ENCODE measurements at regions not wholly inside any gene's neighbourhood (a gene's known extent, or its start where the extent isn't known, plus 50 kb on each side); places are given as distances from the start of the nearest gene placed in this dataset.

- TF ChIP-seq, protein P1, sequence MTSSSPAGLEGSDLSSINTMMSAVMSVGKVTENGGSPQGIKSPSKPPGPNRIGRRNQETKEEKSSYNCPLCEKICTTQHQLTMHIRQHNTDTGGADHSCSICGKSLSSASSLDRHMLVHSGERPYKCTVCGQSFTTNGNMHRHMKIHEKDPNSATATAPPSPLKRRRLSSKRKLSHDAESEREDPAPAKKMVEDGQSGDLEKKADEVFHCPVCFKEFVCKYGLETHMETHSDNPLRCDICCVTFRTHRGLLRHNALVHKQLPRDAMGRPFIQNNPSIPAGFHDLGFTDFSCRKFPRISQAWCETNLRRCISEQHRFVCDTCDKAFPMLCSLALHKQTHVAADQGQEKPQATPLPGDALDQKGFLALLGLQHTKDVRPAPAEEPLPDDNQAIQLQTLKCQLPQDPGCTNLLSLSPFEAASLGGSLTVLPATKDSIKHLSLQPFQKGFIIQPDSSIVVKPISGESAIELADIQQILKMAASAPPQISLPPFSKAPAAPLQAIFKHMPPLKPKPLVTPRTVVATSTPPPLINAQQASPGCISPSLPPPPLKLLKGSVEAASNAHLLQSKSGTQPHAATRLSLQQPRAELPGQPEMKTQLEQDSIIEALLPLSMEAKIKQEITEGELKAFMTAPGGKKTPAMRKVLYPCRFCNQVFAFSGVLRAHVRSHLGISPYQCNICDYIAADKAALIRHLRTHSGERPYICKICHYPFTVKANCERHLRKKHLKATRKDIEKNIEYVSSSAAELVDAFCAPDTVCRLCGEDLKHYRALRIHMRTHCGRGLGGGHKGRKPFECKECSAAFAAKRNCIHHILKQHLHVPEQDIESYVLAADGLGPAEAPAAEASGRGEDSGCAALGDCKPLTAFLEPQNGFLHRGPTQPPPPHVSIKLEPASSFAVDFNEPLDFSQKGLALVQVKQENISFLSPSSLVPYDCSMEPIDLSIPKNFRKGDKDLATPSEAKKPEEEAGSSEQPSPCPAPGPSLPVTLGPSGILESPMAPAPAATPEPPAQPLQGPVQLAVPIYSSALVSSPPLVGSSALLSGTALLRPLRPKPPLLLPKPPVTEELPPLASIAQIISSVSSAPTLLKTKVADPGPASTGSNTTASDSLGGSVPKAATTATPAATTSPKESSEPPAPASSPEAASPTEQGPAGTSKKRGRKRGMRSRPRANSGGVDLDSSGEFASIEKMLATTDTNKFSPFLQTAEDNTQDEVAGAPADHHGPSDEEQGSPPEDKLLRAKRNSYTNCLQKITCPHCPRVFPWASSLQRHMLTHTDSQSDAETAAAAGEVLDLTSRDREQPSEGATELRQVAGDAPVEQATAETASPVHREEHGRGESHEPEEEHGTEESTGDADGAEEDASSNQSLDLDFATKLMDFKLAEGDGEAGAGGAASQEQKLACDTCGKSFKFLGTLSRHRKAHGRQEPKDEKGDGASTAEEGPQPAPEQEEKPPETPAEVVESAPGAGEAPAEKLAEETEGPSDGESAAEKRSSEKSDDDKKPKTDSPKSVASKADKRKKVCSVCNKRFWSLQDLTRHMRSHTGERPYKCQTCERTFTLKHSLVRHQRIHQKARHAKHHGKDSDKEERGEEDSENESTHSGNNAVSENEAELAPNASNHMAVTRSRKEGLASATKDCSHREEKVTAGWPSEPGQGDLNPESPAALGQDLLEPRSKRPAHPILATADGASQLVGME (CRISPR knock-in tag; IDR thresholded peaks at IDR 0.05) = no peak
- TF ChIP-seq HDAC2 (IDR thresholded peaks at IDR 0.05) = no peak
- no peak for TF ChIP-seq SRSF9 (IDR thresholded peaks at IDR 0.05; ENCODE audit: borderline replicate concordance, low read depth, low read length)
- TF ChIP-seq ZNF785 (CRISPR knock-in tag; IDR thresholded peaks at IDR 0.05) = no peak
- no peak for TF ChIP-seq NFIC (IDR thresholded peaks at IDR 0.05)
- TF ChIP-seq ZNF561 (CRISPR knock-in tag; conservative IDR thresholded peaks at IDR 0.05) = no peak
- TF ChIP-seq MYC (IDR thresholded peaks at IDR 0.05; ENCODE audit: low read depth, low read length) = no peak
- no peak for TF ChIP-seq MYC (CRISPR knock-in tag; IDR thresholded peaks at IDR 0.05; ENCODE audit: borderline replicate concordance, low read depth)
- no peak for TF ChIP-seq E2F5 (CRISPR knock-in tag; IDR thresholded peaks at IDR 0.05)
- TF ChIP-seq CBFB (CRISPR knock-in tag; IDR thresholded peaks at IDR 0.05) = no peak
- TF ChIP-seq OTX1 (CRISPR knock-in tag; IDR thresholded peaks at IDR 0.05) = no peak
Observed at GRCh38 chr3:24952388-24952787, 457.7 kb upstream of the THRB start (continued).

All from K562 (cell line).